Bronchial epithelial cell (primary cell): ENCODE measurements at regions not wholly inside any gene's neighbourhood (a gene's known extent, or its start where the extent isn't known, plus 50 kb on each side); places are given as distances from the start of the nearest gene placed in this dataset.

ENCODE experiments used
- DNase-seq: peaks from one replicate; pipeline ENCODE4 v3.0.0-alpha.2; 2010; ENCODE audit warnings: low read depth
- FAIRE-seq: peaks from 2 replicates; lab custom pipeline; 2011; peaks lifted over from hg19 to GRCh38; lab: Jason Lieb, UNC
- H3K27me3 ChIP-seq: 2 replicates; pipeline ENCODE4 v1.5.1; 2011; ENCODE audit warnings: low read length; ENCODE audit not compliant: control insufficient read depth, insufficient read depth
- H3K36me3 ChIP-seq: 2 replicates; pipeline ENCODE4 v1.5.1; 2011; ENCODE audit warnings: low read length; ENCODE audit not compliant: control insufficient read depth, insufficient read depth
- H3K4me3 ChIP-seq: 2 replicates; pipeline ENCODE4 v1.5.1; 2011; ENCODE audit warnings: mild to moderate bottlenecking, low read depth, low read length, control low read depth
- TF ChIP-seq, protein P1 (sequence below): IDR thresholded peaks from 2 replicates; pipeline ENCODE4 v1.5.1; 2011; ENCODE audit warnings: mild to moderate bottlenecking, moderate library complexity, low read length, control low read depth, inconsistent platforms; ENCODE audit not compliant: insufficient read depth, severe bottlenecking

DNA sequence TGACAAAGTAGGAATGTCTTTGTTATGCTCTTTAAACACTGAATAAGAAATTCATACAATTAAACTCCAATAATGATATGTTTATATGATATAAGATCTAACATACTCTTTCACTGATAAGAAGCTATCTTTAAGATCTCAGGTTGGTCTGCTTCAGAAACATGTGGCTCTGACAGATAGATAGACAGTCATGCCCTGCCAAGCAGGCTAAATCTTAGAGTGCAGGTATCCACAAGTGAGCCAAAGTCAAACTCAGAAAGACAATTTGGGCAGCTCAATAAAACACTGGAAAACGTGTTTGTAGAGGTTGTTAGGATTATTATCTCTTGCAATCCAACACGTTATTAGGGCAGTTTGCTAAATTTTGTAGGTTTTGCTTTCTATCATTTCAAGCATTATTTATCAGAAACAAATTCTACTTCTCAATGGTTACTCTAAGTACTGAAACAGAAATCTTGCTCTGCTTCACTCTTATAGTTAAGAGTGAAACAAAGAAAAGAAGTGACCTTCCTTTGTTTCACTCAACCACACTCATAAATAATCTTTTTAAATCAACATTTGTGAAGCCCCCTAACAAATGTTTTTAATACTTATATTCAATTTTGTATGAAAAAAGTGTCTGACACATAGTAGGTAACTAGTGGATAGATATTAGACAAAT lies 1255.6 kb downstream of the DIAPH3 start:
- H3K27me3 ChIP-seq: no peaks in the 10 kb centered on the region
- TF ChIP-seq, protein P1, sequence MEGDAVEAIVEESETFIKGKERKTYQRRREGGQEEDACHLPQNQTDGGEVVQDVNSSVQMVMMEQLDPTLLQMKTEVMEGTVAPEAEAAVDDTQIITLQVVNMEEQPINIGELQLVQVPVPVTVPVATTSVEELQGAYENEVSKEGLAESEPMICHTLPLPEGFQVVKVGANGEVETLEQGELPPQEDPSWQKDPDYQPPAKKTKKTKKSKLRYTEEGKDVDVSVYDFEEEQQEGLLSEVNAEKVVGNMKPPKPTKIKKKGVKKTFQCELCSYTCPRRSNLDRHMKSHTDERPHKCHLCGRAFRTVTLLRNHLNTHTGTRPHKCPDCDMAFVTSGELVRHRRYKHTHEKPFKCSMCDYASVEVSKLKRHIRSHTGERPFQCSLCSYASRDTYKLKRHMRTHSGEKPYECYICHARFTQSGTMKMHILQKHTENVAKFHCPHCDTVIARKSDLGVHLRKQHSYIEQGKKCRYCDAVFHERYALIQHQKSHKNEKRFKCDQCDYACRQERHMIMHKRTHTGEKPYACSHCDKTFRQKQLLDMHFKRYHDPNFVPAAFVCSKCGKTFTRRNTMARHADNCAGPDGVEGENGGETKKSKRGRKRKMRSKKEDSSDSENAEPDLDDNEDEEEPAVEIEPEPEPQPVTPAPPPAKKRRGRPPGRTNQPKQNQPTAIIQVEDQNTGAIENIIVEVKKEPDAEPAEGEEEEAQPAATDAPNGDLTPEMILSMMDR: no peak
- DNase-seq: no peak
- H3K4me3 ChIP-seq: no peak overlapping the region
- no peak for FAIRE-seq
- H3K36me3 ChIP-seq: no peaks in the 10 kb centered on the region

DNA sequence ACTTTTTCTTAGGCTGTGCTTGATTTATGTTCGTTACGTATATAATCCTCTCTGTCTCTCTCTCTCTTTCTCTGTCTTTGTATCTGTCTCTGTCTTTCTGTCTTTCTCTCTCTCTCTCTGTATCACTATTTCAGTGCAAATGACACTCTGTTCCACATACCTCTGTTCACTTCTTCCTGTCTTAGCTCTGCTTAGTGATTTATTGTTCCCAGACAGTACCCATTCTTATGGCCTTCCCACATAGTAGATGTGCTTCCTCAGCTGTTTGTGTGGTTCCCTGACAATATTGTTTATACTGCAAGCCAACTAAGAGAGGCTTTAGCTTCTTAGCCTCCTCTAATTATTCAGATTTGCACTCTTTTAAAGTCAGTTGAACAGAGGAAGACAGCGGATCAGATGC lies 1244.2 kb downstream of the DIAPH3 start:
- no peak for FAIRE-seq
- no peak for DNase-seq
- Histone ChIP-seq H3K4me3 (no peak overlapping the region), H3K36me3 (no peaks in the 10 kb centered on the region), H3K27me3 (no peaks in the 10 kb centered on the region)
- TF ChIP-seq, protein P1: no peak

GRCh38 chr13:58921129-58921528 lies 1242.6 kb downstream of the DIAPH3 start:
- no peak overlapping the region for H3K4me3 ChIP-seq

DNA sequence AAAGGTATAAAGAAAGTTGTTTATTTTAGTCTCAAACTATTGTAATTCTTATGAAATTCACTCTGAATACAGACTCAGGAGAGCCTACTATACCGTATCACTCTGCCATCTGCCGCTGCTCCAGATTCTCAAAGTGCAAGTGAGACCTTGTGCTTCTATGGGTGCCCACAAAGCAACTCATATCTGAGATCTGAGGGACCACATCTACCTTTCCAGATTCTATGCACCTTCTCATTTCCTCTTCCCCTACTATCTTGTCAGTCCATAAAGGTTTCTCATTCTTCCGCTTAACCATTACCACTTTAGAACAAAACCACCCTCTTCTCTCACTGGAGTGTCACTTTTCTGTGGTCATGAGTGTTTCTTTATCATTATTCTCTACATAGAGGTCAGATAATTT lies 1236.9 kb downstream of the DIAPH3 start:
- Histone ChIP-seq H3K27me3 (no peaks in the 10 kb centered on the region), H3K36me3 (no peaks in the 10 kb centered on the region), H3K4me3 (no peak overlapping the region)
- FAIRE-seq: no peak
- TF ChIP-seq, protein P1: no peak
- no peak for DNase-seq

More at GRCh38 chr13:58921129-58921528, 1242.6 kb downstream of the DIAPH3 start:
- FAIRE-seq: no peak
- H3K36me3 ChIP-seq: no peaks in the 10 kb centered on the region
- no peaks in the 10 kb centered on the region for H3K27me3 ChIP-seq
- DNase-seq: no peak
- TF ChIP-seq, protein P1: no peak

- Histone ChIP-seq H3K36me3 (no peaks in the 10 kb centered on the region), H3K27me3 (no peaks in the 10 kb centered on the region), H3K4me3 (no peak overlapping the region)
- FAIRE-seq (no peak), DNase-seq (no peak)
- TF ChIP-seq, protein P1: no peak
Measured at GRCh38 chr13:58933475-58933874, 1230.3 kb downstream of the DIAPH3 start.

DNA sequence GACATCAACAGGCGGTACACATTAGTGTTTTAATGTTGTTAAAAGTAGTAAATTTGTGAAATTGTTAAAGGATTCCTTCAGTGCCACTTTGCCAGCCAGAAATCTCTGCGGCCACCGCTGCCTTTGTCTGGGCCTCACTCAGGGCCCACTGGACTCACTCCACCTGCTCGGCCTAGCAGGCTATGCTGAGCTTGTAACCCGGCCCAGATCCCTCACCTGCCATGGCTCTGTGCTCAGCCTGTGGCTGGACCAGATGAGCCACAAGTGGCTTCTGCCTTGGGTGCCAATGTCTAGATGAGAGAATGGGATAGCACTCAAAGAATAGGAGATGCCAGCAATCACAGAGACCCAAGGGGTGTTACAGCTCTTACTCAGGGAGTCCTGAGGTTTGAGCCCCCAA lies 1228.0 kb downstream of the DIAPH3 start:
- TF ChIP-seq, protein P1: no peak
- Histone ChIP-seq H3K4me3 (no peak overlapping the region), H3K36me3 (no peaks in the 10 kb centered on the region), H3K27me3 (no peaks in the 10 kb centered on the region)
- FAIRE-seq (no peak), DNase-seq (no peak)
